NB4 (cell line): ENCODE measurements at regions not wholly inside any gene's neighbourhood (a gene's known extent, or its start where the extent isn't known, plus 50 kb on each side); places are given as distances from the start of the nearest gene placed in this dataset.

Source experiments
- CTCF ChIP-seq: IDR thresholded peaks from one replicate; pipeline ENCODE4 v1.5.1; 2012; ENCODE audit warnings: low read depth, low read length
- POLR2A ChIP-seq: IDR thresholded peaks from 2 replicates; pipeline ENCODE4 v1.6.1; 2011; ENCODE audit warnings: mild to moderate bottlenecking; ENCODE audit not compliant: insufficient read length; ENCODE audit errors: extremely low read depth

- TF ChIP-seq CTCF (no peak), POLR2A (no peak)
Measured at GRCh38 chr4:125722009-125722408, 407.3 kb downstream of the FAT4 start.
